ENCODE measurements at regions not wholly inside any gene's neighbourhood (a gene's known extent, or its start where the extent isn't known, plus 50 kb on each side); places are given as distances from the start of the nearest gene placed in this dataset.
"Not testable (repeated sequence)": the region's sequence is repeated elsewhere in the genome, so short reads cannot be mapped to it uniquely, and the experiment has no call there.

GRCh38 chr1:55457874-55458273 is 242.7 kb upstream of the USP24 start:
- DNase-seq, result no peak

- DNase-seq, result no peak
These were observed 241.8 kb upstream of the USP24 start for GRCh38 chr1:55456971-55457370.

- no peak for DNase-seq
These were observed 233.1 kb upstream of the USP24 start for GRCh38 chr1:55448261-55448660.

DNA sequence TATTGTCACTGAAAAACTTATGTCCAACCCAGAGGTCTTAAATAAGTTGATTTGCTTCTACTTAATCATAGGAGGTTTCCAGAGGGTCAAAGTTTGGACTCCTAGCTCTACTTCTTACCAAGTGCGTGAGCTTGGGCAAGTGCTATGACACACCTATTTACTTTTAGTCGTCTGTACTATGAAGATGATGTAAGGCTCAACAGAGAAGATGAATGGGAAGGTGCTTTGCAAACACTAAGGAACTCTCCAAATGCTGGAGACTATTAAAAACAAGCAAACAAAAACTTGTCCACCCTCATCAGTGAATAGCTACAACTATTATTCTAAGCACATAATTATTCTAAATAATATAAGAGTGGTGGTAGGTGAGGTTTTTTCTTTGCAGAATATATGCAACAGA is 232.3 kb upstream of the USP24 start:
- no peak for DNase-seq

GRCh38 chr1:55446351-55446750 is 231.2 kb upstream of the USP24 start:
- DNase-seq, result no peak

DNA sequence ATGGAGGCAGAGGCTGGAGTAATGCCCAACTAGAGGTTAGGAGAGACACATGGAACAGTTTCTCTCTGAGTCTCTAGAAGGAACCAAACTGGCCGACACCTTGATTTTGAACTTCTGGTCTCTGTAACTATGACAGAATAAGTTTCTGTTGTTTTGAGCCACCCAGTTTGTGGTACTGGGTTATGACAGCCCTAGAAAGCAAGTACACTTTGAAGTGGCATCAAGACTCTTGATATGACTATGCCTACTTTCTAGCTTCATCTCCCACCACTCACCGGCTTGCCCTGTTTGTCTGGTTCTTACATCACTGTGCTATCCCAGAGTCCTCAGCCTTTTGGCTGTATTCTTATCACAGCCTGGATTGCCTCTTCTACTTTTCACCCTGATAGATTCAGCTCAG is 230.3 kb upstream of the USP24 start:
- DNase-seq, result no peak

- DNase-seq, result no peak
These were observed 229.5 kb upstream of the USP24 start for GRCh38 chr1:55444667-55445066.

- no peak for DNase-seq
These were observed 228.2 kb upstream of the USP24 start for GRCh38 chr1:55443175-55443915.

- no peak for DNase-seq
These were observed 226.3 kb upstream of the USP24 start for GRCh38 chr1:55441489-55441888.

GRCh38 chr1:55437692-55438091 is 222.5 kb upstream of the USP24 start:
- no peak for DNase-seq

GRCh38 chr1:55430720-55431119 is 215.6 kb upstream of the USP24 start:
- not testable (repeated sequence) for DNase-seq

DNA sequence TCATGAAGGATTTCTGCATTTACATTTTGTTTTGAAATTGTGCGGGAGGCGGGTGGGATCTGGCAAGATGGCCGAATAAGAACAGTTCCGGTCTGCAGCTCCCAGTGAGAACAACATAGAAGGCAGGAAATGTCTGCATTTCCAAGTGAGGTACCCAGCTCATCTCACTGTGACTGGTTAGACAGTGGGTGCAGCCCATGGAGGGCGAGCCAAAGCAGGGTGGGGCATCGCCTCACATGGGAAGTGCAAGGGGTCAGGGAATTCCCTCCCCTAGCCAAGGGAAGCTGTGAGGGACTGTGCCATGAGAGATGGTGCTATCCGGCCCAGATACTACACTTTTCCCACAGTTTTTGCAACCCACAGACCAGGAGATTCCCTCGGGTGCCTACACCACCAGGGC is 215.0 kb upstream of the USP24 start:
- not testable (repeated sequence) for DNase-seq

DNA sequence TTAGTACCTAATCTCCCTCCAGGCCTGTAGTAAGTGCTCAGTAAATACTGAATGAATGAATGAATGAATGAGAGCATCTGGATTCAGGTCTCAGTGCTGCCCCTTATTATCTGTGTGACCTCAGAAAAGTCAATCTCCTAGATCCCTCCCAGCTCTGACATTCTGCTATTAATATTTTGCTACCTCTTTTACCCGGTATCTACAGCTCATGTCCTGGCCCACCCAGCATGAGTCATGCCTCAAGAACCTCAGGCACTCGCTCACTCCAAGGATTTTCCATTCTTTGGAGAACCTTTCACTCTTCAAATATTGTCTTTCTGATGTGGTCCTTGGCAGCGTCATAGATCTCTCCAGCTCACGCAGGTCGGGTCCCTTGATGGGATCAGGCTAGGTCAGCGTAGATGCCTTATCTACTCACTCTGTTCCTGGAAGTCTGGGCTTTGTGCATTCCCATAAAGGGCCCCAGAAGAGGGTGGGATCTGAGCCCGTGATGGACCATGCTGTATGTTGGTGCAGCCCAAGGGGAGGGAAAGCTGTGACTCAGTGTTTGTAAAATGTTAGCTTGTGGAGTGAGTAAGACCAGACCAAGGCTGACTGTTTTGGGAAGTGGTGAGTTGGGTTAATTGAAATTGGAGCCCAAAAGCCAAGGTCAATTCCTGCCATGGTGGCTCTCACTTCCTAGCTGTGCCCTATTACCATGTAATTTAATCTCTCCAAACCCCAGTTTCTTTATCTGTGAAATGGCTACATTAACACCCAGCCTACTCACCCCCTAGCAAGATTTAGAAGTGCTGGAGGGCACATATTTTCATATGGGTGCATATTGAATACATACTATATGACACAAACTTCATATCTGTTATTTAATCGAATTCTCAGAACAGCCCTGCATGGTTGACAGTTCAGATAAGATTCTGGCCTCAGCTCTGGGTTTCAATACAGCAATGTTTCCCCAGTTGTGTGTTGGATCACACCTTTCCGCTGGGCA is 214.1 kb upstream of the USP24 start:
- DNase-seq, result no peak

DNA sequence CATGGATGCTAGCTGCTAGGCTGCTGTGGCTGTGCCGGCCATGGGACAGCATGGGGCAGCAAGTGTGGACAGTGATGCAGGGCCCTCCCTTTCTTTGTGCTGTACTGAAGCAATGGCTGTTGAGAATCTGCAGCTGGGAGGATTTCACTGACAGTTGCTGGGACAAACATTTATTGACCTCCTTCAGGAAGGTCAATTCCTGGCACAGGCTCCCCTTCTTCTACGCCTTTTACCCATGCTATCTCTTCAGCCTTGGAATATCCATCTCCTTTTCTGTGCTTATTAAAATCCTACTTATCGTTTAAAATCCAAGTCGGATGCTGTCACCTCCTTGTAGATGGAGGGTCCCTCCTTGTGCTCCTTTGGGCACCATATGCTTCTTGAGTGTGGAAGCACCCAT is 213.1 kb upstream of the USP24 start:
- no peak for DNase-seq

- no peak for DNase-seq
These were observed 212.4 kb upstream of the USP24 start for GRCh38 chr1:55427606-55428005.

GRCh38 chr1:55426619-55427018 is 211.5 kb upstream of the USP24 start:
- DNase-seq, result no peak

GRCh38 chr1:55426156-55426555 is 211.0 kb upstream of the USP24 start:
- DNase-seq, result no peak

DNA sequence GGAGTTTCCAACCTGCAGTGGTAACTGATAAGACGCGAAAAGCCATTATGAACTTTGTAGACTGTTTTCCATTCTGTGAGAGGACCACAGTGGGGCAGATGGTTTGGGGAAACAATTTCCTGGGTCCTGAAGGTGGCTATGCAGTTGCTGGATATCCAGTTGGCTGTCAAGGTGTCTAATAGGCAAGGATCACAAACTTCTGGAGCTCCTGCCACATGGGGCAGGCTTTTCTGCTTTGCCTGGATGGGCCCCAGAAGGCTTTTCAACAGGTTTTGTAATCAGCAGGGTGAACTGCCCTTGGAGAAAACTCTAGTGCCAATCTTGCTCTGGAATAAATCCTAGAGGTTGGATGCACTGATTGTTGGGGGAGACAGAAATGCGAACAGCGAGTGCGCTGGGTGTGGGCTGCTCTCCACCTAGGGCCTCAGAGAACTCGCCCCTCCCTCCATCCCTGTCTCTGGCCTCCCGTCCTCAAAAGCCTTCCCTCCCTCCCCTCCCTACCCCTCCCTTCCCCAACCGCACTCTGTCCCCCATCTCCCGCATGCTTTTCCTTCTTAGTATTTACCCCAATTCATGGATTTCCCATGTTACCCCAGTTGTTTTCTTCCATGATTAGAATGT is 210.3 kb upstream of the USP24 start:
- DNase-seq, result no peak

- DNase-seq, result no peak
These were observed 208.2 kb upstream of the USP24 start for GRCh38 chr1:55423376-55423775.

GRCh38 chr1:55420929-55421716 is 206.0 kb upstream of the USP24 start:
- no peak for DNase-seq

DNA sequence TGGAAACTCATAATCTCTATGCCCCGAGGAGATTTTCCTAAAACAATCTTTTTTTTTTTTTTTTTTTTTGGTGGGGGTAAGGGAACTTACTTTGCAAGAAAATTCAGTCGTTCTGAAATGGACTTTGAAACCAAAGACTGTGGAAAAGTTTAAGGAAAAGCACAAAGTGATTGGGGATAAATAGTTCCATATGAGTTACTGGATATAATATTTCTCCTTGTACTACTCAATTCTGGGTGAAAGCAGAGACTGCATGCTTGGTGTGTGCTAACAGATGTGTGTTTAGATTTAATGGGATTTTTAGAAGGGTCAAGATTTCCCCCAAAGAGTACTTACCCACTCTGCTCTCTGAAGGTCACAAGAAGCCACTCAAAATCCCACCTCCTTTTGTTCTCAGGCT is 204.9 kb upstream of the USP24 start:
- no peak for DNase-seq

DNA sequence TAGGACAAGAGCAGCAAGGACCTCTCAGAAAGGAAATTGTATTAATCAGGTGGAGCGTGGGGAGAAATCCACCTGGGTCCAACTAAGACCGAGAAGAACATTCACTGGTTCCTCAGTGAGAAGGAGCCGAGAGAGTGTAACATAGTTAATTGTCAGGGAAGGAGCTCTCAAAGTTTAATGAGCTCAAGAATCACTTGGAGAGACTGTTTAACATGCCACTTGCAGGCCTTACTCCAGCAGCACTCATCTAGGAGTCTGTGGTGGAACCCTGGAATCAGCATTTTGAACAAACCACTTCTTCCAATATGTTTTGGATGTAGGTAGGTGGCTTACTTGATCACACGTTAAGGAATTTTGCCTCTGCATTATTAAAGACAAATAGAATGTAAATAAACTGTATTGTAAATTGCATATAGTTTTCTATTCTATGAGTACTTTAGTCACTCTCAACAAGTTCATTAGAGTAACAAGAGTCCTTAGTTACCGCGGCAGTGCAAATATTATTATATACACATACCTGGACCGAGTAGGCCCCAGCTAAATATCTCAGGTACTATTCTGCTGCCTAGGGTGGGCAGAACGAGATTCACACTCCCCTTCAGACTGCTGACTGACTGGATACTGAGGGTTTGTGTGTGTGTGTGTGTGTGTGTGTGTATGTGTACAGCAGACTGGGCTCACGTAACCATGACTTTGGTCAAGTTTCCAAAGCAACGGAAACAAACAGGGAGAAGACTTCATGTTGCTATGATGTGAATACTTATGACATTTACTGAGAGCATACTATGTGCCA is 203.2 kb upstream of the USP24 start:
- DNase-seq, result no peak

Measured in NCI-H774 (cell line).